Endothelial cell of umbilical vein (primary cell): ENCODE measurements at regions not wholly inside any gene's neighbourhood (a gene's known extent, or its start where the extent isn't known, plus 50 kb on each side); places are given as distances from the start of the nearest gene placed in this dataset. TPM values are rescaled to one million over a fixed set of nuclear protein-coding genes. Genes with fewer than 3 reads are reported as not detected.

ENCODE experiments used
- small RNA-seq: library from RNA; depleted of rRNA; stranded (forward); fragments of <200 nt; gene quantifications from one replicate; pipeline ENCODE3, GENCODE V24; 2012; ENCODE audit warnings: low replicate concordance, low read depth; ENCODE audit not compliant: insufficient read depth, insufficient read length

Small RNA genes in the stretch of these regions (small RNA-seq; reads per million reads assigned to genes)
- not detected for gene RNU6-1211P
